GM21529 (cell line): ENCODE measurements at regions not wholly inside any gene's neighbourhood (a gene's known extent, or its start where the extent isn't known, plus 50 kb on each side); places are given as distances from the start of the nearest gene placed in this dataset.

Source experiments
- ATAC-seq: cut with Tn5 transposase; IDR thresholded peaks from one replicate; pipeline ENCODE4 v1.9.1; 2021; ENCODE audit not compliant: unreplicated experiment

DNA sequence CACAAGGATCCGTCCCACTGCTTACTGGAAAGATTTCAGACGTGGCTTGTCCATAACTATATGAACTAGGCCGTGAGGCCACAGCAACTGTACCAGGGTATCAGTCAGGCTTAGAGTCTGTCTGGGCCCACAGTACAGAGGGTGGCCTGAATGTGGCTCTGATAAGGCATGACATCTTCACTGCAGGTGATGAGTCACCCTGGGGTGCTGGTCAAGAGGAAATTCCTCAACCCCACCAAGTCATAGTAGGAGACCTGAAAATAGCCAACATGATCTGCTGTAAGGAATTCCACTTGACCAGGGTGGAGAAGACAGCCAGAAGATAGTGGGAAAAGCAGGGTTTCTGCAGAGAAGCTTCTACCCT lies 107.7 kb downstream of the INHBB start:
- ATAC-seq = no peak

DNA sequence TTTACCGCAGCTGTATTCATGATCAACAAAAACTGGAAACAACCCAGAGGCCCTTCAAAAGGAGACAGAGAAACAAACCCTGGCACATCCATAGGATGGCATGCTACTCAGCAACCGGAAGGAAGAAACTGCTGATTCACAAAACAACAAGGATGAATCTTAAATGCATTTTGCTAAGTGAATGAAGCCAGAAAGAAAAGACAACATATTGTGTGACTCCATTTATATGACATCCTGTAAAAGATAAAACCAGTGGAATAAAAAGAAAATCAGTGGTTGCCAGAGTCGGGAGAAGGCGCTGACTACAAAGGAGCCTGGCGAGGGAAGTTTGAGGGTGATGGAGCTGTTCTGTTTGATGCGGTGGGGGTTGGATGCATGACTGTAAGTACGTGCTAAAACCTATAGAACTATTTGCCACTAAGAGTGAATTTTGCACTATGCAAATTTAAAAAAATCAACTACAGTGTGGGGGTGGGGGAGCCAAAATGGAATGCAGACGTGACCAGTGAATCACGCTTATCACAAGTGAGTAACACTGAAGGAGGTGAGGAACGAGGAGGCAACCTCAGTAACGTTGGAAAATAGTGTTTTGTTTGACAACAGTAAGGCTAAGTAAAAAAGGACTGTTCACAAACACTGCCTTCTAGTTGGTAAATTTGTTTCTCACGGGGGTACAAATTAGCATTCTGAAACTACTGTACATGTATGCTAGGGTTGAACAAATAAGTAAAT lies 108.9 kb downstream of the INHBB start:
- no peak for ATAC-seq

DNA sequence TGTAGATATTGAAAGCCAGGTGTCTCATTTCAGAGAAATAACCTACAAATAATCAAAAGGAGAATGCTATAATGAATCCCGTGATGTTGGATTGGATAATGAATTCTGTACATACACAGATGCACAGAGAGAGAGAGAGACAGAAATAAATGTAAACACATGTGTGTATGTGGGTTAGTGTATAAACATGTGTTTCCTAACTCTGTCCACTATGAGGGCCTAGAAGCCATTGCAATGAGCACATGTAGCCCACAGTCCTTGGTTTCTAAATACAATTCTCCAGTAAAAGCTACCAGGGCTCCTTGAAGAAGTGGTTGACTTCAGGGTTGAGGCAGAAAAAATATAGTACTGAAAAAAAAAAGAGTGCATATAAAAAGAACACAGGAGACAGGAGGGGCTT lies 109.5 kb downstream of the INHBB start:
- ATAC-seq = no peak

DNA sequence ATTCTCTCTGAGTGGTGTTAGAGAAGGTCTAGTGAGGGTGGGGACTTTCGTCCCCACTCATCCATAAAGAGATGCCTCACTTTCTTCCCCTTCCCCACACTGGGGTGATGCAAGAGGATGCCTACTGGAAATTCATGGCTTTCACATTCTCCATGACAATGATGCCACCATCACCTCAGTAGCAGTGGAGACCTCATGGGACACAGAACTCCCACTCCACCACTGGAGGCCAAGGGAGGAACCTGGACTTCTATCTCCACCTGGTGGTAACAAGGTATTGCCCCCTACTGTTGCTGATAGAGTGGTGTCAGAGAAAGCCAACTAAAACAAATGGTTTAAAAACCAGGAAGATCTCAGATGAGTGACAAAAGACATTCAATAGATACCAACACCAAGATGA lies 110.9 kb downstream of the INHBB start:
- ATAC-seq = no peak

DNA sequence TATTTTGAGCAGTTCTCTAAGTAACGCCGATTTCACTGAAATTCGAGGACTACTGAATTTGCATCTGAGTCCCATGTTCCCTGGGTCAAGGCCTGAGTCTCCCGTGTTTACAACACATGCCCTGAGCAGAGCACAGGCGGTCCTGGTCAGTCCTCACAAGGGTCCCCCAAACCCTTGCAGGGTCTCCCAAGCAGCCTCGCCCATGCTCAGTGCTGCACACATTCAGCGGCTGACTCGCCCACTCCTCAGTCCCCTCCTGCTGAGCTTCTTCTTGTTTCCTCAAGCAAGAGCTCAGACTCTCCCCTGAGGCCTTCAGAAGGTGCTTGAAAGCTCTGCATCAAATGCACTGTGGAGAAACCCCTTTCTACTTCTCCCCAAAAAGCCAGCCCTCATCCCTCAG lies 114.6 kb downstream of the INHBB start:
- ATAC-seq = no peak

DNA sequence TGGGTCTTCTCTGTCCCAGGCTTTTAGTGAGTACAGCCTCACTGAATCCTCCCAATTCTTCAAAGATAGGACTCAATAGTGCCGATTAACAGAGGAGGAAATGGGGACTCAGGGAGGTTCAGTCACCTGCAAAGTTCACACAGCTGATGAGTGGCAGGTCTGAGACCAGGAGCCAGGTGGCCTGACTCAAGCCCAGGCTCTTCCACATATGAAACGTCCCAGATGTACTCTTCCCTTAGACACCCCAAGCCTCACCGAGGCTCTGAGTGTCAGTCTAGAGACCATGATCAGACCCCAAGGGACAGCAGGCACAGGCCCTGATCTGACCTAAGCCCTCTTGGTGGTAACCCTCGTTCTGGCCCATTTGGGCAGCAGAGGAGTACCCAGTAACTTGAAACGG lies 115.2 kb downstream of the INHBB start:
- no peak for ATAC-seq

DNA sequence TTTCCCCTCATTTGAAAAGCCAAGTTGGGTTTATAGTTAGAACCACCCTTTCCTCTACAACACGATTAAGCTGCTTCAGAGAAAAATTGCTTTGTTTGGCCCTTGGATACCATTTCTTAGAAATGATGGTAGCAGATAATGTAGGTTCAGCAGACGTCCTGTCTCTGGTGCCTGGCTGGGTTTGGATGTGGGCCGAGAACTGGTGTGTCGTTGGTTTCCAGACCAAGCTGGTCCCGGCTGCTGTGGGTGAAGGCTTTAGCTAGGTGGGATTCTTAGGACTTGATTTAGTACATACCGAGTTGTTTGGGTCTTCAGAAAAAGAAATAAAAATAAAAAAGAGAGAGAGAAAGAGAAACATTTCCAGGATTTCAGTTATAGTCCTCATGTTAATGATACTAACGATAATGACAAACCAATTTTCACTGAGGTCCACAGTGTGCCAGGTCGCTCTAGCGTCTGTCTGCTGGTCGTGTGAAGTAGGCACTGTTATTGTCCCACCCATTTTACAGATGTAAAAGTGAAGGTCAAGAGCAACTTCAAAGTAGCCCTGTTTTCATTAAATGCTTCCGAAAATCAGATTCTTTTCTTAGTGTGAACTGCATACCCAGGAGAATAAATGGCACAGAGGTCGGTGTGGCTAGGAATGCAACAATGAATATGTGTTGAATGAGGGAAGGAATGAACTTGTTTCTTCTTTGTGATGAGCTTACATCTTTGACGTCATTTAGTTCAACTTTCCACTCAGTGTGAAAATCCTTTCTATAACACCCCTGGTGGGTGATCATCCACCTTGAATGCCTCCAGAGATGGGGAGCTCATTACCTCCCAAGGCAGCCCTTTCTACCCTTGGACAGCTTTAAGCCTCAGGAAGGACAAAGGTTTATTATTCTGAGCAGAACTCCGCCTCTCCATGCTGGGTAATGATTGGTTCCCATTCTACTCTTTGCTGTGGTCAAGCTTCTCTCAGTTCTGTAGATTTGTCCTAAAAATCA lies 115.9 kb downstream of the INHBB start:
- no peak for ATAC-seq

DNA sequence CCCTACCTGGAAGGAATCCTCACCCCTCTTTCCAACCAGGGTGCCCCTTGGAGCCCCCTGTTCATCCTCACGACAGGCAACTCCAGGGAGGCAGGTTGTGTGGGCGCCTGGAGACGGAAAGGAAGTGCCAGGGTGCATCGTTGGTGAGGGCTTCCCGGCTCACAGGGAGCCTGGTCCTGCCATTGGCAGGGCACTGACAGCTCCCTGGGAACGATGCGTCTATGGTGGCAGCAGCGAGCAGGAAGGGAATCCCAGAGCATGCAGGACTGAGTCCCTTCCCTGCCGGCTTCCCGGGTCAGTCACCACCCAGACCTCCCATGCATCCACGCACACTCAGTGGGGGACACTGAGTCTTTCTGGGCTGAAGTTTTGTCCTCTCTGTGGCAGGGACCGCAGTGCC lies 117.6 kb downstream of the INHBB start:
- no peak for ATAC-seq

DNA sequence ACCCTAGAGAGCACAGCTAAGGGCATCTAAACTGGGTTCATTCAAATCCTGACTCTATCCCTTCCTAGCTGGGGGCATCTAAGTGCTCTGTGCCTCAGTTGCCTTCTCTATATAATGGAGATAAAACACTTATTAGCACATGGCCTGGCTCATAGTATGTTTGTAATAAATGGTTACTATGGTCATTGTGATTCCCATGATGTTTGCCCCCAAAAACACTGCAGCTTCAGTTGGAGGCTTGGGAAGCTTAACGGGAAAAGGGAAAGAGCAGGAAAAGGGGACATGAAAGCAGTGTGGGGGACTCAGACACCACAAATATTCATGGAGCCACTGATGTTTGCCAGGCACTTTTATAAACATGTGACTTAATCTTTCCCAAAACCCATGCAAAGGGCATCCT lies 118.1 kb downstream of the INHBB start:
- ATAC-seq = no peak

DNA sequence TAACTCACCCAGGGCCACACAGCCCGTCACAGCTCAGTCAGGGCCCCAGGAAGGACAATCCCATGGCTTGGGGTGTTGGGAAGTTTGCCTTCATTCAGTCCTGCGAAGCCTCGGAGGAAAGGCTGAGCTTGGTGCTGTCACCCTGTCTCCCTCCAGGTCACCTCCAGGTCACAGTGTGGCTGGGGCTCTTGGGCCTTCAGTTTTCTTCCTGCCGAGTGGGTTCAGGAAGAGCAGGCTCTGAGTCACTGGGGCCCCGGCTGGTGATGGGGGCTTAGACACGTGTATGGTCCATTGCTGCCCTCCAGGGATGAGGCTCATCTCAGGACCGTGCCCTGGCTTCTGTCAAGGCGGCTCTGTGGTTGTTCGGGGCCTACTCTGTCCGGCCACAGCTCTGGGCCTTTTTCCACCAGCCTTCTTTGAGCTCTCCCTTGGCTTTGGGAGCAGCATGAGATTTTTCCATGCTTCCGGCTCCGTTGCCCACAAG lies 118.6 kb downstream of the INHBB start:
- no peak for ATAC-seq

DNA sequence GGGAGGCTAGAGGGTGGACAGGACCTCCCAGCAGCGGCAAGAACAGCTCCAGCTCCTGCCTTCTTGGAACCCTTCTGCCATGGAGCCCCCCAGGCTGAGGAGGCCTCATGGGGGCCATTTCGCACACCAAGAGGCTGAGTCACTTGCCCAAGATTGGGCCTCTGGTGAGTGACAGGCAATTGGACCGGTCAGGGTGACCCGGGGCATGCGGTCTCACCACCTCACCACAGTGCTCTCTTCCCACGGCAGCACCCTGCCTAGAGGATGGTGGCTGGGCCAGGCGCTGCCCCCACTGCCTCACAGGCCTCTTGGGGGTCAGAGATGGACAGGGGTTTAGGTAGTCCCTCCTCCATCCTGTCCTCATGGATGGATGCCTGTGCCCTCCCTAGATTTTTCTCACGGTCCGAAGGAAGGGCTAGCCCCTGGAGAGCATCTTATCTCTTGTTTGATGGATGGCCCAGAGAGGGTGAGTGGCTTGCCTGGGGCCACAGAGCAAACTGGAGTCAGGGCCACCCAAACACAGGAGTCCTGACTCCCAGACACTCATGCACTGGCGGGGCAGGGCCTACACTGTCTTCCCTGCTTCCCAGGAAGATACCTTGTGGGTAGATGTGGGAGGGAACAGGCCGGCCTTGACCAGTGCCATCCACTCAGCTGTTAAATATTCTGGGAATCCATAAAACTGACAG lies 119.2 kb downstream of the INHBB start:
- no peak for ATAC-seq

DNA sequence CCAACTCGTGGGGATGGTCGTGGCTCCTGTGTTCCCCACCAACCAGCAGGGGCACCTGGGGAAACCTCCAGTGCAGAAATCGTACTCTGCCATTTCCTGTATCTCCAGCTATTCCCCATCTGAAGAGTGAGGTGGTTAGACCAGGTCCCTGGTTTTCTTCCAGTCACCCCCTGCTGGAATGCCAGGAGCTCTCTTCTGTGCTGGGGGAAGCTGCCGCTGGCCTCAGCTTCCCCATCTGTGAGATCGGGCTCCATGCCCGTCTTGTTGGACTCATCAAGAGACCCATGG lies 119.7 kb downstream of the INHBB start:
- ATAC-seq = no peak

DNA sequence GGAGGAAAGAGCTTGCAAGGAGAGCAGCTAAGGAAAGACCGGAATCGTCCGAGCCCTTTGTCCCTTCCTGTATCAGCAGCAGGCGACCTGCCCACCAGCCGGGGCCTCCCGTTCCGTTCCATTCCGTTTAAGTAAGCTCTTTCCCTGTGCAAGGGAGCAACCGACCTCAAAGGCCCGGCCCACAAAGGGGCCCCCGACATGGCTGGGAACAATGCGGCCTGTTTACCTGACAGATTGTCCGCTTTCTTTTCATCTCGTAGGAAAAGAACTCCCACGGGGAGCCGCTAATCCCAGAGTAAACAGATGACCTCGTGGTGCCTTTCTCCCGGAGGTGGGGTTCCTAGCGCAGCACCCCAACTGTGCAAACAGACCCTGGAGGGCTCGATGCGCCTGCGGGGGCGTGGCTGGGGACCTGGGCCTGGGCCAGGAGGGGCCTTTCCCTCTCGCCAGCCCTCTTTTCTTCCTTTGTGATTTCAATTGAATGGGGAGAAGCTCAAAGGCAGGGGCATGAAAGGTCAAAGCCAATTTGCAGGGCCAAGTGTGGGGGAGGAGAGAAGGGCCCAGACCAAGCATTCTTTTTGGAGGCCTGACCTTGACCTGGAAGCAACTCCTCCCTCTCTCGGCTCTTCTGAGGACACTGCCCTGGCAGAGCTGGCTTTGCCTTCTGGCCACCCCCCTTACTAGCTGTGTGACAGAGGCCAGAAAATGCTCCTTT lies 120.2 kb downstream of the INHBB start:
- ATAC-seq = no peak

DNA sequence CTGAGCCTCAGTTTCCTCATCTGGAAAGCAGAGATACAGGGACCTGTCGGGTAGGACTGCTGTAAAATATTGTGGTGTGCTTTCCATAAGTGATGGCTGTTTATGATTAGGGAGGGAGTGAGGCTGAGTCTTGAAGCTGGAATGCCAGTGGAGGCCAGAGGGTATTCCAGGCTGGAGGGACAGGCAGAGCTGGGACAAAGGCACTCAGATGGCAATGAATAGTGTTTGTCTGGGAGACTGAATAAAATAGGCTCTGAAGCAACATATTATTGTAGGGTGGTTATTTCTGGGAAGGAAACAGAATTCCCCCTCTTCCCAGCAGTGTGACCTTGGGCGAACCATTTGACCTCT lies 120.7 kb downstream of the INHBB start:
- no peak for ATAC-seq

DNA sequence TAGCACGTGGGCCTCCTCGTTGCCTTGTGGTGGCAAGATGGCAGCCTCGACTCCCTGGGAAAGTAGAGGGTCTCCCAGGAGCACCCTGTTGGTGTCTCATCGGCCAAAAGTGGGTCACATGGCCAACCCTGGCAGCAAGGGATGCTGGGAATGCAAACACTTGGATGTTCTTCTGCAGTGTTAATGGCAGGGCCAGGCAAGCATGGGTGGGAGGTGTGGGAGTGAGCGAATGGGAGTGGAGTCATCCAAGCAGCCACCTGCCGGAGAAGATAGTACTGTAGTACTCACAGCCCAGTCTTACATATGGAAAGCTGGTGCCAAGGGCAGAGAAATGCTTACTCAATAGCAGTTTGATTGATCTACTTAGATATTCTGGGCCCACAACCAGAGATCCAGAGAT lies 122.2 kb downstream of the INHBB start:
- no peak for ATAC-seq

DNA sequence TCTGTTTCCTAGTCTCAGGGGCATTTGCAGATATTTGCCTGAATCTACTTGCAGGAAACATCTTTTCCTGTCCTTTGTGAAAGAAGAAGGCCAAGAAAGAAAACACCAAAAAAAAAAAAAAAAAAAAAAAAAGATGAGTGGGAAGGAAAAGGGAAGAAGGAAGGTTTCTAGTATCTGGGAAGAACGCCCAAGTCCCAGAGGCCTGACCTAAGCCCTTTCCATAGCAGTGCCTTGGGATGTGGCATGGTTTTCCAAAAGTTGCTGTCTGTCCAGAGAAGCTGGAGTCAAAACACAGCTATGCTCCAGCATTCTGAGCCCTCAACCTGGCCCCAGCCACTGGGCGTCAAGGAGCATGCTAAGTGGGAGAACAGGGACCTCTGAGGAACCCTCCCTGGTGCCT lies 123.5 kb downstream of the INHBB start:
- no peak for ATAC-seq

DNA sequence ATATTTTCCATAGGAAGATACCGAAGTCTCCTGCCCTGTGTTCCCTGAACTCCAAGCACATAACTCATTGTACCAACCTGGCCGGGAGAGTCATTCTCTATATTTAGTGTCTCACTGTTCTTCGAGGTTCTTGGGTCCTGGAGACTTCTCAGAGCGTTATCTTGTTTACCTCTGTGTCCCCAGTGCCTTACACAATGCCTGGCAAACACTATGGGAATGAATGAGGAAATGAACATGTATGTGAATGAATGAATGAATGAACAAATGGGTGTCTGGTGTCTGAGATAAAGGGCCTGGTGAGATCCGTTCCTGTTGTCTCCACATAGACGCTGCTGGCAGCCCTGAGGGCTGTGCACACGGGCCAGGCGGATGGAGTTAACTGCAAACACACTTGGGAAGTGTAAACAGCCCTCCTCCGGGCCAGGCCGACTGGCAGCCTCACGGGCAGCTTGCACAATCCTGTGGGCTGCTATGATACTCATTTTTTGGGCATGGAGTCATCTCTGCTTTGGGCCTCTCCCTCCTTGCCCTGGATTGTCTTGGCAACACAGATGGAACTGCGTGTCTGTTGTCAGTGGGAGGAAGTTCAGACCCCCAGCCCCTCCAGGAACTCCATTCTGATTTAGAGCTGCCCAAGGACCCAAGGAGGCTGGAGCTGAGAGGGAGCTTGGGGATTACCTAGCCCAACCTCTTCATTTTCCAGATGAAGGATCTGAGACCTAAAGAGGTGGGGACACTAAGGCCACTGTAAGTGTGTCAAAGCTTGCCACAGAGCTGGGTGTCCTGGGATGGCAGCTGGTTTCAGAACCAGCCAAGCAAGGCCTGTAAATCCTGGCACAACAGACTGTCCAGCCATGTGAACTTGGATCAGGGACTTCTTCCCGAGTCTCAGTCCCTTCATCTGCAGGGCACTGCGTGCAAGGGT lies 124.4 kb downstream of the INHBB start:
- ATAC-seq = no peak

DNA sequence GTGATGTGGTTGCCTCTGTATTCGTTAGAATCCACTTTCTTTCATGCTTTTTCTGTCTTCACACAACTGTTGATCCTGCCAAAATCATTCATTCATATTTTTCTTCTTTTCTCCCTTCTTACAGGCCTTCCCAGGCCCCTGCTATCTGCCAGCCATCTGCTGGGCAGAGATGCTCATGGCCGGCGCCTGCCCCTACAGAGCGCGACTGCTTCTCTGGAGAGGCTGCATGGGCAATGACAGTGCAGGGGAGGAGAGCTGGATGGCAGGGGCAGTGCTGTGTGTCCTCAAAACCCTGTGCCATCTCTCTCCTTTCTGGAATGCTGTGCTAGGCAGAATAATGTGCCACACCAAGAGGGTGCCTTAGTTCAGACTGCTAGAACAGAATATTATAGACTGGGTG lies 125.2 kb downstream of the INHBB start:
- no peak for ATAC-seq

DNA sequence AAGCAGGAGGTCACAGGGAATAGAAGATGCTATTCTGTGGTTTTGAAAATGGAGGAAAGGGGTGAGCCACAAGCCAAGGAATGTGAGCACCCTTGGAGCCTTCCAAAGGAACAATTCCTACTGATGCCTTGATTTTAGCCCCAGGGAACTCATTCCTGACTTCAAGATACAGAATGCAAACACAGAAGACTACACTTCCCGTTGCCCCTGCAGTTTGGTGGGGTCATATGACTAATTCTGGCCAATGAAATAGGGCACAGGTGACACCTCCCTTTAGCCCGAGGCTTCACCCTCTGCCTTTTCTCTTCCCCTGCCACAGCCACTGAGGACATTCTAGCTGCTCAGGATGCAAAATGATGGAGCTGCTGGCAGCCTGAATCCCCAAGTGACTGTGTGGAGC lies 126.1 kb downstream of the INHBB start:
- no peak for ATAC-seq

DNA sequence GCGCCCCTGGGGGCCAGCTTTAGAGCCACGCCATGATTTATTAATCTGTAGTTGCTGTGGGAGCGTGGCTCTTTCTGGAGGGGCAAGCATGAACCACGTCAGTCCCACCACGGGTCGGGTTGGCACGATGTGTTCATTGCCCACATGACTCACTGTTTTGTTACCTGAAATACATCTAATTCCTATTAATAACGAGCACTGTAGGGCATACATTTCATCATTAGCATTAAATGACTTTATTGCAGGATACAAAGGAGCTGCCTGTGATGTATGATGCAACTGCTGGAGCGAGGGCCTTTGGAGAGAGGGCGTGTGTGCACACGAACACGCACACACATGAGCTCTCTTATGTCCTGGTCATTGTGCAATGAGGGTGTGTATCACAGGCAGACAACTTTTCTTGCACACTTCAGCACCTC lies 127.0 kb downstream of the INHBB start:
- no peak for ATAC-seq
